ENCODE measurements at regions not wholly inside any gene's neighbourhood (a gene's known extent, or its start where the extent isn't known, plus 50 kb on each side); places are given as distances from the start of the nearest gene placed in this dataset.

DNA sequence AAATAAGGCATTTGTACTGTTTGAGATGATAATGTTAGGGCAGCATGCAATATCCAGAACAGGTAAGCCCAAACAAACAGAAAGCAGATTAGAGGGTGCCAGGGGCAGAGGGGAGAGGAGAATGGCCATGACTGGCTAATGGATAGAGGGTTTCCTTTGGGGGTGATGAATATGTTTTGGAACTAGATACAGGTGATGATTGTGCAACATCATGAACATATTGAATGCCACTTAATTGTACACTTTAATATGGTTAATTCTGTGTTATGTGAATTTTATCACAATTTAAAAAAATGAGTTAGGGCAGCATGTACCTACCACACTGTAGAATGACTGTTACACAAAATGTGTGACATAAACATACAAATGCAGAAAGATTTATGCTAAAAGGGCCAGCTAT is 255.5 kb upstream of the FN1 start:
- POLR2A ChIA-PET: no interaction called here
- intact Hi-C loops (cut with micrococcal nuclease) (no loop called here), in situ Hi-C loops (cut with MboI) (no loop called here)
- ATAC-seq: no peak
- no peaks in the 10 kb centered on the region for H3K9me3 ChIP-seq (replicated peaks; ENCODE audit: control insufficient read depth, insufficient read depth, low read depth, low read length)
- DNase-seq (ENCODE audit: extremely low read depth in 1 of 4, low spot score in 3 of 4): no peak
- no peak overlapping the region for H3K4me2 ChIP-seq (ENCODE audit: insufficient read depth, low read length)
- TF ChIP-seq ZNF668 (CRISPR knock-in tag; IDR thresholded peaks at IDR 0.05): no peak
- peak; percentile 48 for TF ChIP-seq CEBPB (tag; IDR thresholded peaks at IDR 0.05)
- TF ChIP-seq CEBPG (CRISPR knock-in tag; IDR thresholded peaks at IDR 0.05): no peak
- TF ChIP-seq CEBPG (tag; conservative IDR thresholded peaks at IDR 0.05 in 1 of 2, IDR thresholded peaks at IDR 0.05 in 1 of 2): peak in 1 of 2 experiments; percentile 41; a peak in 1 of 4 replicates
- no peak for TF ChIP-seq ZNF41 (CRISPR knock-in tag; conservative IDR thresholded peaks at IDR 0.05)
- TF ChIP-seq E4F1 (CRISPR knock-in tag; IDR thresholded peaks at IDR 0.05; ENCODE audit: borderline replicate concordance): no peak
- TF ChIP-seq, protein P1, sequence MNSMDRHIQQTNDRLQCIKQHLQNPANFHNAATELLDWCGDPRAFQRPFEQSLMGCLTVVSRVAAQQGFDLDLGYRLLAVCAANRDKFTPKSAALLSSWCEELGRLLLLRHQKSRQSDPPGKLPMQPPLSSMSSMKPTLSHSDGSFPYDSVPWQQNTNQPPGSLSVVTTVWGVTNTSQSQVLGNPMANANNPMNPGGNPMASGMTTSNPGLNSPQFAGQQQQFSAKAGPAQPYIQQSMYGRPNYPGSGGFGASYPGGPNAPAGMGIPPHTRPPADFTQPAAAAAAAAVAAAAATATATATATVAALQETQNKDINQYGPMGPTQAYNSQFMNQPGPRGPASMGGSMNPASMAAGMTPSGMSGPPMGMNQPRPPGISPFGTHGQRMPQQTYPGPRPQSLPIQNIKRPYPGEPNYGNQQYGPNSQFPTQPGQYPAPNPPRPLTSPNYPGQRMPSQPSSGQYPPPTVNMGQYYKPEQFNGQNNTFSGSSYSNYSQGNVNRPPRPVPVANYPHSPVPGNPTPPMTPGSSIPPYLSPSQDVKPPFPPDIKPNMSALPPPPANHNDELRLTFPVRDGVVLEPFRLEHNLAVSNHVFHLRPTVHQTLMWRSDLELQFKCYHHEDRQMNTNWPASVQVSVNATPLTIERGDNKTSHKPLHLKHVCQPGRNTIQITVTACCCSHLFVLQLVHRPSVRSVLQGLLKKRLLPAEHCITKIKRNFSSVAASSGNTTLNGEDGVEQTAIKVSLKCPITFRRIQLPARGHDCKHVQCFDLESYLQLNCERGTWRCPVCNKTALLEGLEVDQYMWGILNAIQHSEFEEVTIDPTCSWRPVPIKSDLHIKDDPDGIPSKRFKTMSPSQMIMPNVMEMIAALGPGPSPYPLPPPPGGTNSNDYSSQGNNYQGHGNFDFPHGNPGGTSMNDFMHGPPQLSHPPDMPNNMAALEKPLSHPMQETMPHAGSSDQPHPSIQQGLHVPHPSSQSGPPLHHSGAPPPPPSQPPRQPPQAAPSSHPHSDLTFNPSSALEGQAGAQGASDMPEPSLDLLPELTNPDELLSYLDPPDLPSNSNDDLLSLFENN (IDR thresholded peaks at IDR 0.05; ENCODE audit: low read depth in 2 of 2, low read length in 2 of 2): no peak
- no peak overlapping the region for H2AFZ ChIP-seq (ENCODE audit: low read depth, low read length)
- no peaks in the 10 kb centered on the region for H4K20me1 ChIP-seq (replicated peaks; ENCODE audit: control insufficient read depth, insufficient read depth, low read length)
- H3K4me1 ChIP-seq (replicated peaks in 1 of 2; ENCODE audit: control insufficient read depth in 2 of 2, insufficient read depth in 2 of 2, low read length in 2 of 2): no peaks in the 10 kb centered on the region; a peak in 1 of 5 replicates
- no peak overlapping the region for H3K4me3 ChIP-seq
- no peaks in the 10 kb centered on the region for H3K27me3 ChIP-seq (ENCODE audit: control insufficient read depth in 2 of 2, insufficient read depth in 2 of 2, low read length in 2 of 2)
- CTCF ChIA-PET (ENCODE audit: low intra/inter-chr PET ratio): no interaction called here
- no peak for FAIRE-seq
- no peak overlapping the region for H3K9ac ChIP-seq (ENCODE audit: insufficient read depth in 1 of 2, low read depth in 2 of 2, low read length in 2 of 2)
- no peaks in the 10 kb centered on the region for H3K36me3 ChIP-seq (ENCODE audit: control insufficient read depth, insufficient read depth, low read length)
- no peak overlapping the region for H3K27ac ChIP-seq (ENCODE audit: extremely low read depth, low read depth, low read length)
- H3K9me1 ChIP-seq (ENCODE audit: control insufficient read depth, insufficient read depth, low read length): no peaks in the 10 kb centered on the region
- no TSS peak for BruUV-seq (replicated peaks)
- no peaks in the 10 kb centered on the region for H3K79me2 ChIP-seq (ENCODE audit: control insufficient read depth, insufficient read depth, low read length)
